K562 (cell line): ENCODE measurements at regions not wholly inside any gene's neighbourhood (a gene's known extent, or its start where the extent isn't known, plus 50 kb on each side); places are given as distances from the start of the nearest gene placed in this dataset.

Source experiments
- ATAC-seq: fragments of 200-7000 bp; cut with Tn5 transposase; 3 replicates; pipeline ENCODE4 v1.9.1; 2020; ENCODE audit warnings: moderate library complexity
- BruUV-seq: library from RNA; stranded (reverse); fragments of 400-500 nt; replicated peaks from 2 replicates; lab custom pipeline; 2021; lab: Mats Ljungman, UMichigan
- CTCF ChIA-PET: fragments of 300-600 bp; formaldehyde crosslinking; extraction: SDS; loops from one replicate; lab custom pipeline; 2021; ENCODE audit warnings: low intra/inter-chr PET ratio; lab: Yijun Ruan, JAX
- POLR2A ChIA-PET: fragments of 300-600, 350-650 bp; sonication (Branson Sonifier 250); formaldehyde crosslinking; extraction: SDS; loops from one replicate; lab custom pipeline; 2021; ENCODE audit warnings: antibody characterized with exemption, inconsistent platforms; lab: Yijun Ruan, JAX
- DNase-seq, 4 experiments: peaks; one replicate each; pipeline versions ENCODE4 v3.0.0 to v3.0.0-alpha.2; 2011 to 2018; ENCODE audit warnings: low spot score in 3 of 4, mixed read lengths in 3 of 4; ENCODE audit errors: extremely low read depth in 1 of 4
- FAIRE-seq: peaks from 2 replicates; lab custom pipeline; 2011; peaks lifted over from hg19 to GRCh38; lab: Jason Lieb, UNC
- H2AFZ ChIP-seq: 2 replicates; pipeline ENCODE4 v1.6.0; 2011; ENCODE audit warnings: low read depth, low read length, control low read depth, inconsistent platforms
- H3K27ac ChIP-seq: fragments of 200-600 bp; 3 replicates; pipeline ENCODE4 v1.8.0; 2011; ENCODE audit warnings: low read depth, mild to moderate bottlenecking, control low read depth, inconsistent platforms, low read length, moderate library complexity, mixed read lengths; ENCODE audit errors: extremely low read depth
- H3K27me3 ChIP-seq, 2 experiments: fragments of 300-600 bp in 1 of 2; 2 replicates in 1 of 2; 3 replicates in 1 of 2; pipeline versions ENCODE4 v1.6.0 to v1.8.0; 2011; ENCODE audit warnings: inconsistent platforms in 2 of 2, low read length in 2 of 2, mild to moderate bottlenecking in 1 of 2, mixed read lengths in 1 of 2, moderate library complexity in 1 of 2; ENCODE audit not compliant: control insufficient read depth in 2 of 2, insufficient read depth in 2 of 2
- H3K36me3 ChIP-seq: fragments of 300-600 bp; 3 replicates; pipeline ENCODE4 v1.8.0; 2011; ENCODE audit warnings: mild to moderate bottlenecking, low read length, inconsistent platforms; ENCODE audit not compliant: control insufficient read depth, insufficient read depth
- H3K4me1 ChIP-seq, 2 experiments: fragments of 200-600 bp in 1 of 2; replicated peaks in 1 of 2; 2 replicates in 1 of 2; 3 replicates in 1 of 2; pipeline versions ENCODE4 v1.5.1 to v1.8.0; 2011; ENCODE audit warnings: inconsistent platforms in 2 of 2, low read length in 2 of 2, mild to moderate bottlenecking in 1 of 2, mixed read lengths in 1 of 2, moderate library complexity in 1 of 2; ENCODE audit not compliant: control insufficient read depth in 2 of 2, insufficient read depth in 2 of 2
- H3K4me2 ChIP-seq: 2 replicates; pipeline ENCODE4 v1.6.1; 2011; ENCODE audit warnings: low read length, control low read depth, inconsistent platforms, mixed read lengths; ENCODE audit not compliant: insufficient read depth
- H3K4me3 ChIP-seq: fragments of 200-600 bp; sonication (generic), shearing (Covaris generic); 2 replicates; pipeline ENCODE4 v1.5.1; 2016; ENCODE audit warnings: control low read depth, inconsistent platforms
- H3K79me2 ChIP-seq: fragments of 200-600 bp; 3 replicates; pipeline ENCODE4 v1.8.0; 2011; ENCODE audit warnings: low read length, inconsistent platforms; ENCODE audit not compliant: control insufficient read depth, insufficient read depth
- H3K9ac ChIP-seq, 2 experiments: 2 replicates each; pipeline versions ENCODE4 v1.6.0 to v1.6.1; 2011; ENCODE audit warnings: low read depth in 2 of 2, low read length in 2 of 2, control low read depth in 1 of 2, inconsistent platforms in 1 of 2, mild to moderate bottlenecking in 1 of 2, mixed read lengths in 1 of 2; ENCODE audit not compliant: insufficient read depth in 1 of 2
- H3K9me1 ChIP-seq: one replicate; pipeline ENCODE4 v1.6.0; 2011; ENCODE audit warnings: inconsistent platforms, mild to moderate bottlenecking, low read length, moderate library complexity; ENCODE audit not compliant: control insufficient read depth, insufficient read depth
- H3K9me3 ChIP-seq: replicated peaks from 2 replicates; pipeline ENCODE4 v1.5.1; 2011; ENCODE audit warnings: low read depth, low read length, inconsistent platforms; ENCODE audit not compliant: control insufficient read depth, insufficient read depth
- H4K20me1 ChIP-seq: replicated peaks from 2 replicates; pipeline ENCODE4 v1.6.1; 2011; ENCODE audit warnings: low read length, inconsistent platforms, mixed read lengths; ENCODE audit not compliant: control insufficient read depth, insufficient read depth
- C11orf30 ChIP-seq: fragments of 450-650 bp; IDR thresholded peaks from 2 replicates; pipeline ENCODE4 v1.6.1; 2016; ENCODE audit warnings: low read depth, mild to moderate bottlenecking
- MED1 ChIP-seq: sonication (generic); formaldehyde crosslinking; IDR thresholded peaks from 2 replicates; pipeline ENCODE4 v1.8.1; 2023; ENCODE audit warnings: missing genetic modification reagents, borderline replicate concordance
- MTA1 ChIP-seq: fragments of 450-650 bp; IDR thresholded peaks from 2 replicates; pipeline ENCODE4 v1.6.1; 2017; ENCODE audit warnings: borderline replicate concordance
- NCOR1 ChIP-seq: fragments of 450-650 bp; IDR thresholded peaks from 2 replicates; pipeline ENCODE4 v1.6.1; 2016; ENCODE audit warnings: mild to moderate bottlenecking, moderate library complexity
- NR0B1 ChIP-seq: fragments of 450-650 bp; IDR thresholded peaks from one replicate; pipeline ENCODE4 v1.6.1; 2018; ENCODE audit warnings: mild to moderate bottlenecking, moderate library complexity; ENCODE audit not compliant: partially characterized antibody
- PYGO2 ChIP-seq: fragments of 450-650 bp; IDR thresholded peaks from 2 replicates; pipeline ENCODE4 v1.6.1; 2016; ENCODE audit warnings: mild to moderate bottlenecking, missing genetic modification characterization, moderate library complexity, missing compliant biosample characterization
- SP1 ChIP-seq: sonication (generic); formaldehyde crosslinking; IDR thresholded peaks from 2 replicates; pipeline ENCODE4 v1.8.1; 2022; ENCODE audit warnings: mild to moderate bottlenecking, missing genetic modification reagents
- XRCC3 ChIP-seq: fragments of 450-650 bp; IDR thresholded peaks from 2 replicates; pipeline ENCODE4 v1.6.1; 2017; ENCODE audit warnings: mild to moderate bottlenecking, moderate library complexity
- ZBTB1 ChIP-seq: sonication (generic); formaldehyde crosslinking; IDR thresholded peaks from 2 replicates; pipeline ENCODE4 v1.8.1; 2023; ENCODE audit warnings: missing genetic modification reagents, low read depth, mild to moderate bottlenecking, borderline replicate concordance
- ZFPM2 ChIP-seq: fragments of 250-450 bp; sonication (Bioruptor Pico); IDR thresholded peaks from 2 replicates; pipeline ENCODE4 v1.5.1; 2022; ENCODE audit warnings: mild to moderate bottlenecking
- ZNF785 ChIP-seq: fragments of 250-450 bp; sonication (Bioruptor Pico); IDR thresholded peaks from 2 replicates; pipeline ENCODE4 v1.4.0; 2020; ENCODE audit warnings: mild to moderate bottlenecking
- WGBS: fragments of 100-300 bp; shearing (Covaris generic); methylation state at CpG from one replicate; pipeline ENCODE4 v1.1.6; 2016; ENCODE audit warnings: low coverage, mixed read lengths; ENCODE audit not compliant: insufficient coverage; ENCODE audit errors: missing lambda C conversion rate; 5-methylcytosine and 5-hydroxymethylcytosine counted together
- in situ Hi-C: fragments of 300-500 bp; cut with MboI; formaldehyde crosslinking; loops from 4 replicates; pipeline ENCODE4 v1.15.0; 2018; ENCODE audit warnings: inconsistent platforms, mixed read lengths
- intact Hi-C: fragments of 100-400 bp; cut with micrococcal nuclease; formaldehyde crosslinking; loops from 2 replicates; pipeline ENCODE4 v1.14.2; 2022
- TF ChIP-seq, protein P1 (sequence below): fragments of 250-450 bp; sonication (Bioruptor Pico); IDR thresholded peaks from 2 replicates; pipeline ENCODE4 v1.8.0; 2021; ENCODE audit warnings: moderate library complexity, mild to moderate bottlenecking, inconsistent platforms
- TF ChIP-seq, protein P2 (sequence below): fragments of 150-350 bp; conservative IDR thresholded peaks from 2 replicates; pipeline ENCODE4 v1.6.1; 2014; ENCODE audit warnings: low read length

GRCh38 chr14:54230645-54231044 is 166.2 kb upstream of the CDKN3 start:
- H3K9me1 ChIP-seq, result no peaks in the 10 kb centered on the region
- CTCF ChIA-PET, result no interaction called here
- POLR2A ChIA-PET, result no interaction called here
- H3K4me2 ChIP-seq, result no peak overlapping the region
- H3K79me2 ChIP-seq, result no peaks in the 10 kb centered on the region
- no peaks in the 10 kb centered on the region for H3K9me3 ChIP-seq
- ATAC-seq (no peak), DNase-seq (no peak), FAIRE-seq (no peak)
- H3K9ac ChIP-seq, result no peak overlapping the region
- H3K27ac ChIP-seq, result no peak overlapping the region
- WGBS, result 0% methylated on average over 1 of the region's 1 CpG
- H2AFZ ChIP-seq, result no peak overlapping the region
- H3K27me3 ChIP-seq, result no peaks in the 10 kb centered on the region
- no TSS peak for BruUV-seq
- H3K4me3 ChIP-seq, result no peak overlapping the region
- H3K36me3 ChIP-seq, result no peaks in the 10 kb centered on the region
- no peaks in the 10 kb centered on the region for H4K20me1 ChIP-seq
- no peaks in the 10 kb centered on the region for H3K4me1 ChIP-seq
- intact Hi-C loops, result no loop called here
- in situ Hi-C loops, result no loop called here
- TF ChIP-seq XRCC3 (no peak), MTA1 (no peak)
- TF ChIP-seq, protein P1, sequence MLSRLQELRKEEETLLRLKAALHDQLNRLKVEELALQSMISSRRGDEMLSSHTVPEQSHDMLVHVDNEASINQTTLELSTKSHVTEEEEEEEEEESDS (CRISPR knock-in tag), result no peak

DNA sequence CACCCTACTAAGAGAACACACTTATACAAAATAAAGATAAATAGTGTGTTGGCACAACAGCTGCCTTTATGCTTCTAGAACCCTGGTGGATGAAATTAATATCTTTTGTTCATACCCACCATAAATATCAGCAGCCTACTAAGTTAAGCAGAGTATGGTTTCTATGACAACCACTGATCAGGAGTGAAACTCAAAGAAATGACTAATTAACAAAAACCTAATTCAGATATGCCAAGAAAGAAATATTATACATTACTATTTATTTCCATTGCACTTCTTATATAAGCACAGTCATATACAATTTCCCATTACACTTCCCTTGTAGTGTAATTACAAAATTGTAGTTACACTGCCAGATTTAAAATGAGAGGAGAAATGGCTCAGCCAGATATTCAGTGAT is 164.1 kb upstream of the CDKN3 start:
- DNase-seq (no peak), FAIRE-seq (no peak), ATAC-seq (no peak)
- H2AFZ ChIP-seq, result no peak overlapping the region
- no peaks in the 10 kb centered on the region for H3K27me3 ChIP-seq
- in situ Hi-C loops (no loop called here), intact Hi-C loops (no loop called here)
- no peaks in the 10 kb centered on the region for H3K36me3 ChIP-seq
- POLR2A ChIA-PET, result interaction anchor here (0.6 kb wide), 1 partner anchor 305 kb away, joined by 3 read pairs; no protein-coding TSS in a partner anchor
- H3K9me3 ChIP-seq, result no peaks in the 10 kb centered on the region
- H3K4me3 ChIP-seq, result no peak overlapping the region
- no peak overlapping the region for H3K9ac ChIP-seq
- CTCF ChIA-PET, result no interaction called here
- H3K4me1 ChIP-seq, result no peaks in the 10 kb centered on the region
- no TSS peak for BruUV-seq
- no peak overlapping the region for H3K27ac ChIP-seq
- H3K4me2 ChIP-seq, result no peak overlapping the region
- H3K9me1 ChIP-seq, result no peaks in the 10 kb centered on the region
- no peaks in the 10 kb centered on the region for H3K79me2 ChIP-seq
- H4K20me1 ChIP-seq, result no peaks in the 10 kb centered on the region
- TF ChIP-seq MED1 (no peak), NR0B1 (no peak), ZFPM2 (CRISPR knock-in tag) (no peak), SP1 (CRISPR knock-in tag) (no peak), PYGO2 (tag) (no peak), ZBTB1 (CRISPR knock-in tag) (no peak), ZNF785 (no peak), C11orf30 (no peak), NCOR1 (no peak)
- TF ChIP-seq, protein P2, sequence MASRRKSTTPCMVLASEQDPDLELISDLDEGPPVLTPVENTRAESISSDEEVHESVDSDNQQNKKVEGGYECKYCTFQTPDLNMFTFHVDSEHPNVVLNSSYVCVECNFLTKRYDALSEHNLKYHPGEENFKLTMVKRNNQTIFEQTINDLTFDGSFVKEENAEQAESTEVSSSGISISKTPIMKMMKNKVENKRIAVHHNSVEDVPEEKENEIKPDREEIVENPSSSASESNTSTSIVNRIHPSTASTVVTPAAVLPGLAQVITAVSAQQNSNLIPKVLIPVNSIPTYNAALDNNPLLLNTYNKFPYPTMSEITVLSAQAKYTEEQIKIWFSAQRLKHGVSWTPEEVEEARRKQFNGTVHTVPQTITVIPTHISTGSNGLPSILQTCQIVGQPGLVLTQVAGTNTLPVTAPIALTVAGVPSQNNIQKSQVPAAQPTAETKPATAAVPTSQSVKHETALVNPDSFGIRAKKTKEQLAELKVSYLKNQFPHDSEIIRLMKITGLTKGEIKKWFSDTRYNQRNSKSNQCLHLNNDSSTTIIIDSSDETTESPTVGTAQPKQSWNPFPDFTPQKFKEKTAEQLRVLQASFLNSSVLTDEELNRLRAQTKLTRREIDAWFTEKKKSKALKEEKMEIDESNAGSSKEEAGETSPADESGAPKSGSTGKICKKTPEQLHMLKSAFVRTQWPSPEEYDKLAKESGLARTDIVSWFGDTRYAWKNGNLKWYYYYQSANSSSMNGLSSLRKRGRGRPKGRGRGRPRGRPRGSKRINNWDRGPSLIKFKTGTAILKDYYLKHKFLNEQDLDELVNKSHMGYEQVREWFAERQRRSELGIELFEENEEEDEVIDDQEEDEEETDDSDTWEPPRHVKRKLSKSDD, result no peak
